GM21786 (cell line): ENCODE measurements at regions not wholly inside any gene's neighbourhood (a gene's known extent, or its start where the extent isn't known, plus 50 kb on each side); places are given as distances from the start of the nearest gene placed in this dataset.

ENCODE experiments used
- ATAC-seq: cut with Tn5 transposase; IDR thresholded peaks from one replicate; pipeline ENCODE4 v1.9.1; 2021; ENCODE audit not compliant: unreplicated experiment

- no peak for ATAC-seq
These were observed 77.7 kb downstream of the ARF6 start for GRCh38 chr14:49970474-49971147.

GRCh38 chr14:49971156-49972130 lies 78.6 kb downstream of the ARF6 start:
- peak; percentile 89 for ATAC-seq

- ATAC-seq = no peak
These were observed 79.3 kb downstream of the ARF6 start for GRCh38 chr14:49972131-49972671.

GRCh38 chr14:49972823-49973222 lies 79.9 kb downstream of the ARF6 start:
- no peak for ATAC-seq

- ATAC-seq = no peak
These were observed 82.4 kb downstream of the ARF6 start for GRCh38 chr14:49975276-49975675.

- ATAC-seq = no peak
These were observed 82.9 kb downstream of the ARF6 start for GRCh38 chr14:49975799-49976198.

- peak; percentile 82 for ATAC-seq
These were observed 84.4 kb downstream of the ARF6 start for GRCh38 chr14:49977126-49977841.

- no peak for ATAC-seq
These were observed 87.1 kb downstream of the ARF6 start for GRCh38 chr14:49980027-49980426.

GRCh38 chr14:49982082-49982481 lies 89.2 kb downstream of the ARF6 start:
- ATAC-seq = no peak

- ATAC-seq = no peak
These were observed 89.6 kb downstream of the ARF6 start for GRCh38 chr14:49982501-49982951.

- no peak for ATAC-seq
These were observed 91.5 kb downstream of the ARF6 start for GRCh38 chr14:49984424-49984823.

- no peak for ATAC-seq
These were observed 93.6 kb downstream of the ARF6 start for GRCh38 chr14:49986343-49987014.

- no peak for ATAC-seq
These were observed 95.5 kb downstream of the ARF6 start for GRCh38 chr14:49988080-49988990.

GRCh38 chr14:49989966-49990365 lies 97.1 kb downstream of the ARF6 start:
- ATAC-seq = no peak

- ATAC-seq = no peak
These were observed 98.6 kb downstream of the ARF6 start for GRCh38 chr14:49991491-49991890.

GRCh38 chr14:49992036-49992435 lies 99.2 kb downstream of the ARF6 start:
- no peak for ATAC-seq

- ATAC-seq = no peak
These were observed 99.6 kb downstream of the ARF6 start for GRCh38 chr14:49992448-49992847.

- ATAC-seq = peak; percentile 97
These were observed 100.0 kb downstream of the ARF6 start for GRCh38 chr14:49992901-49993339.

- no peak for ATAC-seq
These were observed 100.7 kb downstream of the ARF6 start for GRCh38 chr14:49993565-49993964.
